Sigmoid colon (tissue), 6 donors: ENCODE measurements at regions not wholly inside any gene's neighbourhood (a gene's known extent, or its start where the extent isn't known, plus 50 kb on each side); places are given as distances from the start of the nearest gene placed in this dataset.
A peak's percentile ranks its signal among the peaks of the same experiment; 100 is the strongest.
"Not testable (repeated sequence)": the region's sequence is repeated elsewhere in the genome, so short reads cannot be mapped to it uniquely, and the experiment has no call there.

Experiments
- DNase-seq: peaks from one replicate; pipeline ENCODE4 v3.0.0-alpha.2; 2019
- H3K27ac ChIP-seq, 4 donors: fragments of 200-600 bp; sonication (generic); one replicate each; pipeline ENCODE4 v1.5.1; 2016 to 2019; ENCODE audit warnings: mild to moderate bottlenecking in 1 of 4
- H3K27me3 ChIP-seq, 3 donors: fragments of 200-600 bp; sonication (generic); one replicate each; pipeline ENCODE4 v1.5.1; 2019; ENCODE audit warnings: mild to moderate bottlenecking in 1 of 3
- H3K36me3 ChIP-seq, 4 donors: fragments of 200-600 bp; sonication (generic); one replicate each; pipeline ENCODE4 v1.5.1; 2016 to 2019
- H3K4me1 ChIP-seq, 4 donors: fragments of 200-600 bp; sonication (generic); one replicate each; pipeline ENCODE4 v1.5.1; 2017 to 2019
- H3K4me3 ChIP-seq, 4 donors: fragments of 200-600 bp; sonication (generic); one replicate each; pipeline ENCODE4 v1.5.1; 2017 to 2019; ENCODE audit warnings: mild to moderate bottlenecking in 2 of 4, moderate library complexity in 1 of 4
- H3K9me3 ChIP-seq, 4 donors: fragments of 200-600 bp in 3 of 4; sonication (generic) in 3 of 4; one replicate each; pipeline versions ENCODE4 v1.5.1 to v1.6.1; 2013 to 2019
- EP300 ChIP-seq, 4 donors: sonication (generic); formaldehyde crosslinking; IDR thresholded peaks; one replicate each; pipeline ENCODE4 v1.6.1; 2017; ENCODE audit warnings: antibody characterized with exemption in 4 of 4
- POLR2A ChIP-seq, 2 donors: fragments of 450-650 bp; IDR thresholded peaks; one replicate each; pipeline ENCODE4 v1.6.1; 2016; ENCODE audit warnings: antibody characterized with exemption in 2 of 2, mild to moderate bottlenecking in 2 of 2, moderate library complexity in 2 of 2
- POLR2AphosphoS5 ChIP-seq, 4 donors: sonication (generic); formaldehyde crosslinking; IDR thresholded peaks; one replicate each; pipeline ENCODE4 v1.6.1; 2017; ENCODE audit warnings: antibody characterized with exemption in 4 of 4
- whole genome bisulfite sequencing, 2 donors: extraction: QIAGEN DNeasy Blood & Tissue Kit; methylation state at CpG; one replicate each; pipeline ENCODE4 v1.1.7; 2013; 5-methylcytosine and 5-hydroxymethylcytosine counted together
- intact Hi-C: fragments of 100-400 bp; cut with DNase I; formaldehyde crosslinking; loops from one replicate; pipeline ENCODE4 v1.15.1; 2023
- TF ChIP-seq, protein P1 (sequence below), 4 experiments: fragments of 450-650 bp in 3 of 4; fragments of 200-600 bp in 1 of 4; IDR thresholded peaks; one replicate each; pipeline ENCODE4 v1.5.1; 2016 to 2019; ENCODE audit warnings: antibody characterized with exemption in 4 of 4, mild to moderate bottlenecking in 3 of 4, moderate library complexity in 2 of 4
- donor health status: healthy with polysubstance abuse.
- donor health status: healthy.

DNA sequence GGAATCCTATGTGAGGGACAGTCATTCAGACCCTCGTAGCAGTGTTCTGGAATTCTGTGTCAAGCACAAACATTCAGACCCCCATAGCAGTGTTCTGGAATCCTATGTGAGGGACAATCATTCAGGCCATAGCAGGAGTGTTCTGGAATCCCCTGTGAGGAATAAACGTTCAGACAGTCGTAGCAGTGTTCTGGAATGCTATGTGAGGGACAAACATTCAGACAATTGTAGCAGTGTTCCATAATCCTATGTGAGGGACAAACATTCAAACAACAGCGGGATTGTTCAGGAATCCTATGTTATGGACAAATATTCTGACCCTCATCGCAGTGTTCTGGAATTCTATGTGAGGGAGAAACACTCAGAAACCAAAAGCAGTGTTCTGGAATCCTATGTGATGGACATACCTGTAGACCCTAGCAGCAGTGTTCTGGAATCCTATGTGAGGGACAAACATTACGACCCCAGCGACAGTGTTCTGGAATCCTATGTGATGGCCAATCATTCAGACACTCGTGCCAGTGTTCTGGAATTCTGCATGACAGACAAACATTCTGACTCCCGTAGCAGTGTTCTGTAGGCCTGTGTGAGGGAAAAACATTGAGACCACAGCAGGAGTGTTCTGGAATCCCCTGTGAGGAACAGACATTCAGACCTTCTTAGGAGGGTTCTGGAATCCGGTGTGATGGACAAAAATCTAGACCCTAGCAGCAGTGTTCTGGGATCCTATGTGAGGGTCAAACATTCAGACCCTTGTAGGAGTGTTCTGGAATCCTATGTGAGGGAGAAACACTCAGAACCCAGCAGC, 388.1 kb upstream of the SPATA31A5 start:
- H3K9me3 ChIP-seq: peaks cover 0 to 20% (median 0%) of the 10 kb centered on the region in 4 donors
- H3K36me3 ChIP-seq, H3K27me3 ChIP-seq, DNase-seq, H3K4me3 ChIP-seq, intact Hi-C loops, H3K27ac ChIP-seq, H3K4me1 ChIP-seq: not testable (repeated sequence)
- 63 to 64% methylated on average over 10 of the region's 10 CpGs for WGBS, 2 donors

DNA sequence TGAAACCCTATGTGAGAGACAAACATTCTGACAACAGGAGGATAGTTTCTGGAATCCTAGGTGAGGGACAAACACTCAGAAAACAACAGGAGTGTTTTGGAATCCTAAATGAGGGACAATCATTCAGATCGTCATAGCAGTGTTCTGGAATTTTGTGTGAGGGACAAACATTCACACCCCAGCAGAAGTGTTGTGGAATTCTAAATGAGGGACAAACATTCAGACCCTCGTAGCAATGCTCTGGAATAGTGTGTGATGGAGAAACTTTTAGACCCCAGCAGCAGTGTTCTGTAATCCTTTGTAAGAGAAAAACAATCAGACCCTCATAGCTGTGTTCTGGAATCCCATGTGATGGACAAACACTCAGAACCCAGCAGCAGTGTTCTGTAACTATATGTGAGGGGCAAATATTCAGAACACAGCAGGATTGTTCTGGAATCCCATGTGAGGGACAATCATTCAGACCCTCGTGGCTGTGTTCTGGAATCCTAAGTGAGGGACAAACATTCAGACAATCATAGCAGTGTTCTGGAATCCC, 387.4 kb upstream of the SPATA31A5 start:
- H3K4me1 ChIP-seq, H3K4me3 ChIP-seq, intact Hi-C loops, H3K27me3 ChIP-seq, H3K27ac ChIP-seq, DNase-seq, H3K36me3 ChIP-seq: not testable (repeated sequence)
- peaks cover 0 to 14% (median 0%) of the 10 kb centered on the region in 4 donors for H3K9me3 ChIP-seq
- 52 to 63% methylated on average over 3 of the region's 3 CpGs for WGBS, 2 donors

- H3K27me3 ChIP-seq, H3K36me3 ChIP-seq, intact Hi-C loops, H3K4me3 ChIP-seq, H3K9me3 ChIP-seq, H3K27ac ChIP-seq, H3K4me1 ChIP-seq, DNase-seq: not testable (repeated sequence)
- 87 to 92% methylated on average over 10 of the region's 10 CpGs for WGBS, 2 donors
Measured at GRCh38 chr9:60544518-60544917, 369.7 kb upstream of the SPATA31A5 start.

GRCh38 chr9:60545346-60545877, 368.8 kb upstream of the SPATA31A5 start:
- TF ChIP-seq EP300 (IDR thresholded peaks at IDR 0.05) (no peak), POLR2A (IDR thresholded peaks at IDR 0.05) (no peak), POLR2AphosphoS5 (IDR thresholded peaks at IDR 0.05) (no peak)
- TF ChIP-seq, protein P1, sequence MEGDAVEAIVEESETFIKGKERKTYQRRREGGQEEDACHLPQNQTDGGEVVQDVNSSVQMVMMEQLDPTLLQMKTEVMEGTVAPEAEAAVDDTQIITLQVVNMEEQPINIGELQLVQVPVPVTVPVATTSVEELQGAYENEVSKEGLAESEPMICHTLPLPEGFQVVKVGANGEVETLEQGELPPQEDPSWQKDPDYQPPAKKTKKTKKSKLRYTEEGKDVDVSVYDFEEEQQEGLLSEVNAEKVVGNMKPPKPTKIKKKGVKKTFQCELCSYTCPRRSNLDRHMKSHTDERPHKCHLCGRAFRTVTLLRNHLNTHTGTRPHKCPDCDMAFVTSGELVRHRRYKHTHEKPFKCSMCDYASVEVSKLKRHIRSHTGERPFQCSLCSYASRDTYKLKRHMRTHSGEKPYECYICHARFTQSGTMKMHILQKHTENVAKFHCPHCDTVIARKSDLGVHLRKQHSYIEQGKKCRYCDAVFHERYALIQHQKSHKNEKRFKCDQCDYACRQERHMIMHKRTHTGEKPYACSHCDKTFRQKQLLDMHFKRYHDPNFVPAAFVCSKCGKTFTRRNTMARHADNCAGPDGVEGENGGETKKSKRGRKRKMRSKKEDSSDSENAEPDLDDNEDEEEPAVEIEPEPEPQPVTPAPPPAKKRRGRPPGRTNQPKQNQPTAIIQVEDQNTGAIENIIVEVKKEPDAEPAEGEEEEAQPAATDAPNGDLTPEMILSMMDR (IDR thresholded peaks at IDR 0.05): no peak
- H3K4me3 ChIP-seq: no peak overlapping the region
- H3K36me3 ChIP-seq: no peaks in the 10 kb centered on the region
- intact Hi-C loops: no loop called here
- H3K9me3 ChIP-seq: peaks cover 0 to 6% (median 3%) of the 10 kb centered on the region in 4 donors
- no peaks in the 10 kb centered on the region for H3K4me1 ChIP-seq
- peak; percentile 56 for DNase-seq
- no peaks in the 10 kb centered on the region for H3K27me3 ChIP-seq
- WGBS, 2 donors: 93 to 94% methylated on average over 19 of the region's 19 CpGs
- no peak overlapping the region for H3K27ac ChIP-seq

DNA sequence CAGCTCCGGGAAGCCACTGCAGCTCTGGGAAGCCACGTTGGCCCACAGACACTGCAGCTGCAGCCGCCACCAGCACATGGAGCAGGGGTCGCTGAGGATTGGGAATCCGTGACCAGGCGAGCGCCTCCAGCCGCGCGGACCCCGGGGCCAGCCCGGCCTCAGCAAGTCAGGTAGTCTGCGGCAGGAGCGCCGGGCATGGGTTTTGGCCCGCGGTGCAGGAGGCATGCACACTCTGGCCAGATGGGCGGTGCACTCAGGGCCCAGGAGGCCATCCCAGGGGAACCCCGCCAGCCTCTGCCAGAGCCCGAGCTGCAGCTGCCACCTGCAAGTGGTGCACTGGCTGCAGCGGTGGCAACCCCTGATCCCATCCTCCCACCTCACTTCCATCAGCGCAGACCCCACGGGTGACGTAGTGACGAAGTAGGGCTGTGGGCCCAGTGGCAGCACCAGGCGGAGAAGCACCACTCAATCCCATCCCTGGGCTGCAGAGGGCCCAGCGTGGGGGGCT, 368.3 kb upstream of the SPATA31A5 start:
- no peaks in the 10 kb centered on the region for H3K36me3 ChIP-seq
- H3K4me3 ChIP-seq: no peak overlapping the region
- 94% methylated on average over 27 of the region's 27 CpGs for WGBS, 2 donors
- no peak for DNase-seq
- no peaks in the 10 kb centered on the region for H3K27me3 ChIP-seq
- no peak overlapping the region for H3K27ac ChIP-seq
- peaks cover 0 to 6% (median 2%) of the 10 kb centered on the region in 4 donors for H3K9me3 ChIP-seq
- no peaks in the 10 kb centered on the region for H3K4me1 ChIP-seq
- intact Hi-C loops: no loop called here
- TF ChIP-seq, protein P1 (IDR thresholded peaks at IDR 0.05): no peak
- TF ChIP-seq EP300 (IDR thresholded peaks at IDR 0.05) (no peak), POLR2AphosphoS5 (IDR thresholded peaks at IDR 0.05) (no peak), POLR2A (IDR thresholded peaks at IDR 0.05) (no peak)

DNA sequence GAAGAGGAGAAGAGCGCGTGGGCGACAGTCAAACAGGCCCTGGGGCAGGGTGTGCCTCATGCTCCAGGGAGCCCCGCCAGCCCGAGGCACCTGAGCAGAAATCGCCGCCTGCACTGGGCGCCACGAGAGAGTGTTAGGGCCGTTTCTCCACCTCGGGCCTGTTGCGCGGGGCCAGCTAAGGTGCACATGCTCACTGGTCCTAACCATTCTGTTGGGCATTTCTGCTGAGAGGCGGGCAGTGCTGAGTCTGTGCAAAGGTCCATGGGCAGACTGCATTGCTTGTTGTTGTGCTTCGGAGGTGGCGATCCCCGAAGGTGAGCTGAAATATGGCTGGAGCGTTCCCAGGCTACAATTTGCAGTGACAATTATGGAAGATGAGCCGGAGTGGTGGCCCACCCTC, 367.8 kb upstream of the SPATA31A5 start:
- 93 to 94% methylated on average over 19 of the region's 19 CpGs for WGBS, 2 donors
- TF ChIP-seq EP300 (IDR thresholded peaks at IDR 0.05) (no peak), POLR2A (IDR thresholded peaks at IDR 0.05) (no peak), POLR2AphosphoS5 (IDR thresholded peaks at IDR 0.05) (no peak)
- TF ChIP-seq, protein P1 (IDR thresholded peaks at IDR 0.05): no peak
- no peak for DNase-seq
- Histone ChIP-seq H3K27ac (no peak overlapping the region), H3K4me3 (no peak overlapping the region), H3K27me3 (no peaks in the 10 kb centered on the region), H3K9me3 (peaks cover 0 to 6% (median 2%) of the 10 kb centered on the region in 4 donors), H3K4me1 (no peaks in the 10 kb centered on the region), H3K36me3 (no peaks in the 10 kb centered on the region)
- intact Hi-C loops: no loop called here

GRCh38 chr9:60546990-60547389, 367.2 kb upstream of the SPATA31A5 start:
- H3K36me3 ChIP-seq, H3K4me3 ChIP-seq, H3K27ac ChIP-seq, DNase-seq, H3K4me1 ChIP-seq, H3K9me3 ChIP-seq, H3K27me3 ChIP-seq, intact Hi-C loops: not testable (repeated sequence)
- 94 to 96% methylated on average over 18 of the region's 18 CpGs for WGBS, 2 donors
